ENCODE measurements at regions not wholly inside any gene's neighbourhood (a gene's known extent, or its start where the extent isn't known, plus 50 kb on each side); places are given as distances from the start of the nearest gene placed in this dataset.

GRCh38 chr5:172564188-172564587 lies 76.9 kb upstream of the NEURL1B start:
- FAIRE-seq: no peak
- no peak for ATAC-seq
- POLR2A ChIA-PET: no interaction called here

GRCh38 chr5:172562443-172562842 lies 78.6 kb upstream of the NEURL1B start:
- no TSS peak for BruUV-seq (replicated peaks)
- in situ Hi-C loops (cut with MboI) (no loop called here), intact Hi-C loops (cut with micrococcal nuclease) (no loop called here)
- H3K9me3 ChIP-seq (replicated peaks; ENCODE audit: control insufficient read depth, insufficient read depth, low read depth, low read length): no peaks in the 10 kb centered on the region
- no peaks in the 10 kb centered on the region; a peak in 1 of 5 replicates for H3K4me1 ChIP-seq (replicated peaks in 1 of 2; ENCODE audit: control insufficient read depth in 2 of 2, insufficient read depth in 2 of 2, low read length in 2 of 2)
- peaks cover 29 to 77% of the 10 kb centered on the region in 2 experiments; a peak in 4 of 5 replicates for H3K27me3 ChIP-seq (ENCODE audit: control insufficient read depth in 2 of 2, insufficient read depth in 2 of 2, low read length in 2 of 2)
- no peak overlapping the region for H2AFZ ChIP-seq (ENCODE audit: low read depth, low read length)
- no peaks in the 10 kb centered on the region for H3K36me3 ChIP-seq (ENCODE audit: control insufficient read depth, insufficient read depth, low read length)
- WGBS (ENCODE audit: insufficient coverage, low coverage, missing lambda C conversion rate): 2% methylated on average over 8 of the region's 8 CpGs
- FAIRE-seq (no peak), ATAC-seq (no peak), DNase-seq (ENCODE audit: extremely low read depth in 1 of 4, low spot score in 3 of 4) (no peak)
- H3K79me2 ChIP-seq (ENCODE audit: control insufficient read depth, insufficient read depth, low read length): no peaks in the 10 kb centered on the region
- H3K9ac ChIP-seq (ENCODE audit: insufficient read depth in 1 of 2, low read depth in 2 of 2, low read length in 2 of 2): no peak overlapping the region
- H3K27ac ChIP-seq (ENCODE audit: extremely low read depth, low read depth, low read length): no peak overlapping the region
- H3K4me3 ChIP-seq: no peak overlapping the region
- ChIA-PET CTCF (ENCODE audit: low intra/inter-chr PET ratio) (no interaction called here), POLR2A (interaction anchor here (0.7 kb wide), 1 partner anchor 178 kb away, joined by 3 read pairs; no protein-coding TSS in a partner anchor)
- H3K4me2 ChIP-seq (ENCODE audit: insufficient read depth, low read length): no peak overlapping the region
- H4K20me1 ChIP-seq (replicated peaks; ENCODE audit: control insufficient read depth, insufficient read depth, low read length): 0 out of 2 replicates have a peak, but pooled peaks cover 4% of the 10 kb centered on the region
- H3K9me1 ChIP-seq (ENCODE audit: control insufficient read depth, insufficient read depth, low read length): no peaks in the 10 kb centered on the region
- TF ChIP-seq C11orf30 (IDR thresholded peaks at IDR 0.05; ENCODE audit: low read depth) (peak; percentile 21; the same call in 1 of the 2 replicates), PCBP2 (IDR thresholded peaks at IDR 0.05; ENCODE audit: low read depth, low read length, poor library complexity, severe bottlenecking) (no peak), RFX7 (CRISPR knock-in tag; IDR thresholded peaks at IDR 0.05) (no peak), ZNF592 (IDR thresholded peaks at IDR 0.05) (no peak), MAFG (tag; conservative IDR thresholded peaks at IDR 0.05) (peak; percentile 32; the same call in 1 of the 2 replicates), ELF2 (CRISPR knock-in tag; IDR thresholded peaks at IDR 0.05) (no peak)

More at GRCh38 chr5:172564188-172564587, 76.9 kb upstream of the NEURL1B start:
- H3K9me1 ChIP-seq (ENCODE audit: control insufficient read depth, insufficient read depth, low read length): no peaks in the 10 kb centered on the region
- H2AFZ ChIP-seq (ENCODE audit: low read depth, low read length): no peak overlapping the region
- no peaks in the 10 kb centered on the region for H3K36me3 ChIP-seq (ENCODE audit: control insufficient read depth, insufficient read depth, low read length)
- BruUV-seq (replicated peaks): no TSS peak
- intact Hi-C loops (cut with micrococcal nuclease) (no loop called here), in situ Hi-C loops (cut with MboI) (no loop called here)
- H3K27me3 ChIP-seq (ENCODE audit: control insufficient read depth in 2 of 2, insufficient read depth in 2 of 2, low read length in 2 of 2): peaks cover 14 to 66% of the 10 kb centered on the region in 2 experiments; a peak in 3 of 5 replicates
- H3K4me3 ChIP-seq: no peak overlapping the region
- DNase-seq (ENCODE audit: extremely low read depth in 1 of 4, low spot score in 3 of 4): no peak
- H3K4me1 ChIP-seq (replicated peaks in 1 of 2; ENCODE audit: control insufficient read depth in 2 of 2, insufficient read depth in 2 of 2, low read length in 2 of 2): no peaks in the 10 kb centered on the region
- CTCF ChIA-PET (ENCODE audit: low intra/inter-chr PET ratio): no interaction called here
- no peaks in the 10 kb centered on the region for H3K9me3 ChIP-seq (replicated peaks; ENCODE audit: control insufficient read depth, insufficient read depth, low read depth, low read length)
- TF ChIP-seq VEZF1 (CRISPR knock-in tag; IDR thresholded peaks at IDR 0.05) (no peak), MAFK (IDR thresholded peaks at IDR 0.05; ENCODE audit: low read length) (no peak), NUFIP1 (IDR thresholded peaks at IDR 0.05; ENCODE audit: partially characterized antibody) (no peak), TEAD1 (CRISPR knock-in tag; IDR thresholded peaks at IDR 0.05) (no peak)
- no peak overlapping the region for H3K4me2 ChIP-seq (ENCODE audit: insufficient read depth, low read length)
- WGBS (ENCODE audit: insufficient coverage, low coverage, missing lambda C conversion rate): 0% methylated on average over 11 of the region's 11 CpGs
- H3K79me2 ChIP-seq (ENCODE audit: control insufficient read depth, insufficient read depth, low read length): no peaks in the 10 kb centered on the region
- H3K9ac ChIP-seq (ENCODE audit: insufficient read depth in 1 of 2, low read depth in 2 of 2, low read length in 2 of 2): no peak overlapping the region
- 0 out of 2 replicates have a peak, but pooled peaks cover 9% of the 10 kb centered on the region for H4K20me1 ChIP-seq (replicated peaks; ENCODE audit: control insufficient read depth, insufficient read depth, low read length)
- no peak overlapping the region for H3K27ac ChIP-seq (ENCODE audit: extremely low read depth, low read depth, low read length)
